Putamen (tissue), 1 donor: ENCODE measurements at regions not wholly inside any gene's neighbourhood (a gene's known extent, or its start where the extent isn't known, plus 50 kb on each side); places are given as distances from the start of the nearest gene placed in this dataset.

Experiments used
- DNase-seq: peaks from one replicate; pipeline ENCODE4 v3.0.0-alpha.2; 2016; ENCODE audit warnings: low spot score

GRCh38 chr12:92614502-92614901 is 88.3 kb upstream of the PLEKHG7 start:
- no peak for DNase-seq

- DNase-seq: no peak
Observed at GRCh38 chr12:92614001-92614400, 88.8 kb upstream of the PLEKHG7 start.

- no peak for DNase-seq
Observed at GRCh38 chr12:92612611-92613010, 90.2 kb upstream of the PLEKHG7 start.

- peak; percentile 15 for DNase-seq
Observed at GRCh38 chr12:92608151-92609091, 94.4 kb upstream of the PLEKHG7 start.

- DNase-seq: no peak
Observed at GRCh38 chr12:92606956-92607355, 95.8 kb upstream of the PLEKHG7 start.

- DNase-seq: no peak
Observed at GRCh38 chr12:92605621-92606170, 97.1 kb upstream of the PLEKHG7 start.

GRCh38 chr12:92604786-92605185 is 98.0 kb upstream of the PLEKHG7 start:
- no peak for DNase-seq

GRCh38 chr12:92603741-92604432 is 98.9 kb upstream of the PLEKHG7 start:
- DNase-seq: no peak

- no peak for DNase-seq
Observed at GRCh38 chr12:92602930-92603623, 99.7 kb upstream of the PLEKHG7 start.

GRCh38 chr12:92602476-92602875 is 100.3 kb upstream of the PLEKHG7 start:
- no peak for DNase-seq

GRCh38 chr12:92601680-92602079 is 101.1 kb upstream of the PLEKHG7 start:
- no peak for DNase-seq

GRCh38 chr12:92601176-92601575 is 101.6 kb upstream of the PLEKHG7 start:
- no peak for DNase-seq

- no peak for DNase-seq
Observed at GRCh38 chr12:92600052-92600451, 102.7 kb upstream of the PLEKHG7 start.

- no peak for DNase-seq
Observed at GRCh38 chr12:92597997-92598396, 104.8 kb upstream of the PLEKHG7 start.

- no peak for DNase-seq
Observed at GRCh38 chr12:92597118-92597517, 105.7 kb upstream of the PLEKHG7 start.

GRCh38 chr12:92596383-92596782 is 106.4 kb upstream of the PLEKHG7 start:
- DNase-seq: no peak

GRCh38 chr12:92595663-92596062 is 107.1 kb upstream of the PLEKHG7 start:
- no peak for DNase-seq

GRCh38 chr12:92593734-92594402 is 108.9 kb upstream of the PLEKHG7 start:
- DNase-seq: peak; percentile 8

GRCh38 chr12:92585115-92585727 is 117.6 kb upstream of the PLEKHG7 start:
- DNase-seq: no peak

- DNase-seq: no peak
Observed at GRCh38 chr12:92583910-92584309, 118.9 kb upstream of the PLEKHG7 start.

- no peak for DNase-seq
Observed at GRCh38 chr12:92582893-92583292, 119.9 kb upstream of the PLEKHG7 start.
